Nephron progenitor cell (in vitro differentiated cells): ENCODE measurements at regions not wholly inside any gene's neighbourhood (a gene's known extent, or its start where the extent isn't known, plus 50 kb on each side); places are given as distances from the start of the nearest gene placed in this dataset.

ENCODE experiments used
- DNase-seq: peaks from one replicate; pipeline ENCODE4 v3.0.0; 2021
- H3K27ac Mint-ChIP-seq: 2 replicates; pipeline ENCODE4 v1.8.0; 2021; ENCODE audit warnings: mild to moderate bottlenecking, moderate library complexity, mixed read lengths
- H3K27me3 Mint-ChIP-seq: 2 replicates; pipeline ENCODE4 v1.8.0; 2021; ENCODE audit warnings: mild to moderate bottlenecking, low read depth, mixed read lengths; ENCODE audit not compliant: poor library complexity
- H3K36me3 Mint-ChIP-seq: 2 replicates; pipeline ENCODE4 v1.8.0; 2021; ENCODE audit warnings: low read depth, mixed read lengths
- H3K4me1 Mint-ChIP-seq: 2 replicates; pipeline ENCODE4 v1.8.0; 2021; ENCODE audit warnings: mixed read lengths
- H3K4me3 Mint-ChIP-seq: 2 replicates; pipeline ENCODE4 v1.8.0; 2021; ENCODE audit warnings: mild to moderate bottlenecking, moderate library complexity, mixed read lengths
- H3K9me3 Mint-ChIP-seq: 2 replicates; pipeline ENCODE4 v1.8.0; 2021; ENCODE audit warnings: mild to moderate bottlenecking, moderate library complexity, mixed read lengths
- TF ChIP-seq, protein P1 (sequence below): fragments of 200-600 bp; sonication (generic); IDR thresholded peaks from 2 replicates; pipeline ENCODE4 v1.5.0; 2021; ENCODE audit warnings: antibody characterized with exemption

DNA sequence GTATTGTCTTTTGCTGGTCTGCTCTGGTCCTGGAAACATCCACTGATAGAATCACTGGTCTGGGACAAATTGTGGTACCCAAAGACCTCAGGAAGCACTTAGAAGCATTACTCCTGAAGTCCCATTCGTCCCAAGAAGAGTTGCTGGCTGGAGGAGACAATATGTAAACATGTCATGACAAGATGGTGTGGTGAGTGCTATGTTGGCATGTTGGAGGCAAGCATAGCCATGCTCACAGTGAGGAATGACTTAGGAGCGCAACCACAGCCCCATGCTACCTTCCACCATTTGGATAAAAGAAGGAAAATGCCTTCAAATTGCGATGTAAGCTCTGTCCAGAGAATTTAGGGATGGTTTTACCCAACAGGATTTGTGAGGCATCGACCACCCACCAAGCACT is 115.8 kb upstream of the STC2 start:
- Mint-ChIP-seq H3K27me3 (peaks cover 4% of the 10 kb centered on the region), H3K9me3 (no peaks in the 10 kb centered on the region), H3K36me3 (no peaks in the 10 kb centered on the region), H3K4me1 (no peaks in the 10 kb centered on the region), H3K27ac (no peak overlapping the region), H3K4me3 (no peak overlapping the region)
- TF ChIP-seq, protein P1, sequence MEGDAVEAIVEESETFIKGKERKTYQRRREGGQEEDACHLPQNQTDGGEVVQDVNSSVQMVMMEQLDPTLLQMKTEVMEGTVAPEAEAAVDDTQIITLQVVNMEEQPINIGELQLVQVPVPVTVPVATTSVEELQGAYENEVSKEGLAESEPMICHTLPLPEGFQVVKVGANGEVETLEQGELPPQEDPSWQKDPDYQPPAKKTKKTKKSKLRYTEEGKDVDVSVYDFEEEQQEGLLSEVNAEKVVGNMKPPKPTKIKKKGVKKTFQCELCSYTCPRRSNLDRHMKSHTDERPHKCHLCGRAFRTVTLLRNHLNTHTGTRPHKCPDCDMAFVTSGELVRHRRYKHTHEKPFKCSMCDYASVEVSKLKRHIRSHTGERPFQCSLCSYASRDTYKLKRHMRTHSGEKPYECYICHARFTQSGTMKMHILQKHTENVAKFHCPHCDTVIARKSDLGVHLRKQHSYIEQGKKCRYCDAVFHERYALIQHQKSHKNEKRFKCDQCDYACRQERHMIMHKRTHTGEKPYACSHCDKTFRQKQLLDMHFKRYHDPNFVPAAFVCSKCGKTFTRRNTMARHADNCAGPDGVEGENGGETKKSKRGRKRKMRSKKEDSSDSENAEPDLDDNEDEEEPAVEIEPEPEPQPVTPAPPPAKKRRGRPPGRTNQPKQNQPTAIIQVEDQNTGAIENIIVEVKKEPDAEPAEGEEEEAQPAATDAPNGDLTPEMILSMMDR: no peak
- DNase-seq: no peak

GRCh38 chr5:173441053-173441628 is 112.9 kb upstream of the STC2 start:
- TF ChIP-seq, protein P1: no peak
- no peaks in the 10 kb centered on the region for H3K36me3 Mint-ChIP-seq
- H3K27ac Mint-ChIP-seq: no peak overlapping the region
- no peaks in the 10 kb centered on the region for H3K9me3 Mint-ChIP-seq
- H3K4me3 Mint-ChIP-seq: no peak overlapping the region
- peaks cover 4% of the 10 kb centered on the region for H3K27me3 Mint-ChIP-seq
- no peaks in the 10 kb centered on the region for H3K4me1 Mint-ChIP-seq
- DNase-seq: no peak

GRCh38 chr5:173438951-173439350 is 110.7 kb upstream of the STC2 start:
- H3K27ac Mint-ChIP-seq: no peak overlapping the region

DNA sequence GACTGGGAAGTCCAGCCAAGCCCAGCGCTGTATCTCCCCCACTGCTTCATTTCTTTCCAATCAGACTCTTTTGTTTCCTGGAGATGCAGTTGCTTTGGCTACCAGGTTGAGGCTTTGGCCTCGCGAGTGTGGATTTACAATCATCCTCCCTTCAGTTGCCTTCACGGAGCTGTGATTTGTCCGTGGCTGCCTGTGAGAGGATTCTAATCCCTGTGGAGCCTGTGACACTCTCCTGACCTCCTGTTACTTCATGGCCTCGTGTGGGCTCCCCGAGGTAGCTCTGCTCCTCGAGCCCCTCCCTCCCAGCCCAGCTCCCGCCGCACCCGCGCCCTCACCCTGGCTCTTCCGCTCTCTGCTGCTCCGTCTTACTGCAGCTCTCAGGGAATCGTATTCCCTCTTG is 107.2 kb upstream of the STC2 start:
- DNase-seq: peak; percentile 13
- TF ChIP-seq, protein P1: no peak
- Mint-ChIP-seq H3K27ac (peak overlapping the region; percentile 27), H3K4me3 (peak overlapping the region; percentile 13), H3K27me3 (peaks cover 7% of the 10 kb centered on the region), H3K9me3 (no peaks in the 10 kb centered on the region), H3K4me1 (peaks cover 10% of the 10 kb centered on the region), H3K36me3 (no peaks in the 10 kb centered on the region)

More at GRCh38 chr5:173438951-173439350, 110.7 kb upstream of the STC2 start:
- TF ChIP-seq, protein P1: no peak
- H3K27me3 Mint-ChIP-seq: peaks cover 6% of the 10 kb centered on the region
- H3K4me3 Mint-ChIP-seq: no peak overlapping the region
- no peak for DNase-seq
- no peaks in the 10 kb centered on the region for H3K9me3 Mint-ChIP-seq
- peaks cover 10% of the 10 kb centered on the region for H3K4me1 Mint-ChIP-seq
- no peaks in the 10 kb centered on the region for H3K36me3 Mint-ChIP-seq

DNA sequence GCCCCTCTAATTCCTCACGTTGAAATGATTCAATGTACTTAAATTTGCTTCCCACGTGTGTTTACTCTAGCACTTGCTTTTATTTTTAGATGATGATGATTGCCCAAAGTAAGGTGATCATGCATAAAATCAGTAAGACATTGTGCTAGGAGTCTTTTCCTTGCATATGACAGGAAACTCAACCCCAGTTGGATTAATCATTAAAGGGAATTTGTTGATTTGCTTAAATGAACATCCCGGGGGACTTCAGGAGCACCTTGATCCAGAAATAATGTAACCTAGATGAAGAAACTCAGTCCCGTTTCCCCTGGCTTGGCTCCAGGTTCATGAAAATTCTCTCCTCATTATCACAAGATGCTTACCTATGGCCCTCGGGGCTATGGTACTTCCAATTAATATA is 106.1 kb upstream of the STC2 start:
- Mint-ChIP-seq H3K9me3 (no peaks in the 10 kb centered on the region), H3K4me3 (no peak overlapping the region), H3K4me1 (peaks cover 10% of the 10 kb centered on the region), H3K27ac (no peak overlapping the region), H3K36me3 (no peaks in the 10 kb centered on the region), H3K27me3 (peaks cover 13% of the 10 kb centered on the region)
- TF ChIP-seq, protein P1: no peak
- no peak for DNase-seq

DNA sequence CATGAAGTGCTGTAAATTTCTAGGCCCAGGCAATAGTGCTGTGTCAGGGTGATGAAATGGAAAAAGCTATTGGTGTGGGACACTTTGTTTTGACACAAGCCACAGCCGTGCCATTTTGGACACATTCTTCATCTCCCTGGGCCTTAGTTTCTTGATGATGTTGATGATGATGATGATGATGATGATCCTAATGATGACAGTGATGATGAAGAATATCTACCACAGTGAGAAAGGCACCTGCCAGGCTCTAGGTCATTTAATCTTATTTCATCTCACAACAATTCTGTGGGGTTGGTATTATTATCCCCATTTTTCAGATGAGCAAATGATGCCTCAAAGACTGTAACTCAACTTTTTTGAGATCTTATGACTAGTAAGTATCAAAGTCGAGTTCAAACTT is 102.2 kb upstream of the STC2 start:
- H3K4me1 Mint-ChIP-seq: peaks cover 3% of the 10 kb centered on the region

More for the DNA sequence above, 102.2 kb upstream of the STC2 start:
- DNase-seq: no peak
- H3K27ac Mint-ChIP-seq: no peak overlapping the region
- no peaks in the 10 kb centered on the region for H3K36me3 Mint-ChIP-seq
- TF ChIP-seq, protein P1: no peak
- H3K9me3 Mint-ChIP-seq: no peaks in the 10 kb centered on the region
- no peak overlapping the region for H3K4me3 Mint-ChIP-seq
- peaks cover 24% of the 10 kb centered on the region for H3K27me3 Mint-ChIP-seq
